GM18870 (cell line): ENCODE measurements at regions not wholly inside any gene's neighbourhood (a gene's known extent, or its start where the extent isn't known, plus 50 kb on each side); places are given as distances from the start of the nearest gene placed in this dataset.
"Not testable (repeated sequence)": the region's sequence is repeated elsewhere in the genome, so short reads cannot be mapped to it uniquely, and the experiment has no call there.

Experiments used
- ATAC-seq: cut with Tn5 transposase; IDR thresholded peaks from one replicate; pipeline ENCODE4 v1.9.1; 2021; ENCODE audit warnings: moderate library complexity; ENCODE audit not compliant: unreplicated experiment

- no peak for ATAC-seq
Measured at GRCh38 chr2:219832904-219833303, 205.5 kb downstream of the SLC4A3 start.

GRCh38 chr2:219835493-219835892 lies 208.1 kb downstream of the SLC4A3 start:
- no peak for ATAC-seq

- no peak for ATAC-seq
Measured at GRCh38 chr2:219836647-219837177, 209.3 kb downstream of the SLC4A3 start.

- peak; percentile 97 for ATAC-seq
Measured at GRCh38 chr2:219844401-219845091, 217.1 kb downstream of the SLC4A3 start.

GRCh38 chr2:219848882-219849281 lies 221.5 kb downstream of the SLC4A3 start:
- ATAC-seq = no peak

GRCh38 chr2:219851169-219851568 lies 223.7 kb downstream of the SLC4A3 start:
- ATAC-seq = no peak

- ATAC-seq = no peak
Measured at GRCh38 chr2:219851801-219852481, 224.5 kb downstream of the SLC4A3 start.

- ATAC-seq = no peak
Measured at GRCh38 chr2:219852626-219853025, 225.2 kb downstream of the SLC4A3 start.

GRCh38 chr2:219856602-219857001 lies 229.2 kb downstream of the SLC4A3 start:
- ATAC-seq = no peak

GRCh38 chr2:219857751-219858150 lies 230.3 kb downstream of the SLC4A3 start:
- no peak for ATAC-seq

- no peak for ATAC-seq
Measured at GRCh38 chr2:219861307-219861706, 233.9 kb downstream of the SLC4A3 start.

- no peak for ATAC-seq
Measured at GRCh38 chr2:219864154-219864553, 236.7 kb downstream of the SLC4A3 start.

GRCh38 chr2:219868635-219869034 lies 241.2 kb downstream of the SLC4A3 start:
- no peak for ATAC-seq

GRCh38 chr2:219870041-219870440 lies 242.6 kb downstream of the SLC4A3 start:
- no peak for ATAC-seq

GRCh38 chr2:219871351-219871750 lies 243.9 kb downstream of the SLC4A3 start:
- no peak for ATAC-seq

- no peak for ATAC-seq
Measured at GRCh38 chr2:219875036-219875435, 247.6 kb downstream of the SLC4A3 start.

GRCh38 chr2:219875986-219876385 lies 248.6 kb downstream of the SLC4A3 start:
- not testable (repeated sequence) for ATAC-seq

- ATAC-seq = no peak
Measured at GRCh38 chr2:219876931-219877330, 249.5 kb downstream of the SLC4A3 start.

- no peak for ATAC-seq
Measured at GRCh38 chr2:219877728-219878127, 250.3 kb downstream of the SLC4A3 start.

- ATAC-seq = no peak
Measured at GRCh38 chr2:219878516-219878915, 251.1 kb downstream of the SLC4A3 start.

GRCh38 chr2:219881851-219882250 lies 254.4 kb downstream of the SLC4A3 start:
- ATAC-seq = no peak

- ATAC-seq = no peak
Measured at GRCh38 chr2:219886615-219887014, 259.2 kb downstream of the SLC4A3 start.
